ENCODE measurements at regions not wholly inside any gene's neighbourhood (a gene's known extent, or its start where the extent isn't known, plus 50 kb on each side); places are given as distances from the start of the nearest gene placed in this dataset.

DNA sequence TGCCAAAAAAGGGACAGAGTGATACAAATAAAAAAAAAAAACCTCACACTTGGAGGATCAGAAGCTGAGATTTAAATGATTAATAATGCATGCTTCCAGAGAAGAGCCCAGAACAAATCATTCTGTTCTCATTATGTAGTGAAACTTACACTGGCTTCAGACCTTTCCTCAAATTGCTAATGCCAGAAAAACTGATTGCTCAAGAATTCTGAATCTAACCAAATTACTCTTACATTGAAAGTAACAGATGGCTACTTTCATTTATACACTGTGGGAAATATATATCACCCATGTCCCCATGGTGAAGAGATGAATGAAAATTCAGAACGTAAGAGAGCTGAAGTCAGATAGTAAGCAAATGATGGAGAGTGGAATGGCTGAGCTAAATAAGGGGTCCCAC is 85.9 kb upstream of the NSMCE3 start:
- H3K36me3 Mint-ChIP-seq (ENCODE audit: low read depth): no peaks in the 10 kb centered on the region

DNA sequence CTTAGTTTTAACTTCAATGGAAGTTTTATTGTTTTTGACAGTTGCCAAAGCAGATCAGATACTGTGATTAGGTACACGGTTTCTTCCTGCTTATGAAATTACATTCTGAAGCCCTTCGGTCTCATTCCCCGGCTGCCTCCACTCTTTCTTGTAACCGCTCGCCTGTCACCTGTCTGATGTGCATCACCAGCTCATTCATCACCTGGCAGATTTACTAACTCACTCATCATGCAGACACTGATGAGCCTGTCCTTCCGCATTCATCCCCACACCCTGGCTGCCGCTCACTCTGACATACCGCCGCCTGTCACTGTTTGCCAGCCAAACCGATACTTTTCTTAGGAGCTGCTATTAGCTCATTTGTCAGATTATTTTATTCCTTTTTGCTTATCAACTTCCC is 82.8 kb upstream of the NSMCE3 start:
- Mint-ChIP-seq H3K4me1 (ENCODE audit: low read depth) (peaks cover 6% of the 10 kb centered on the region; the same call in 1 of the 2 replicates), H3K27me3 (ENCODE audit: insufficient read depth) (peaks cover 14% of the 10 kb centered on the region), H3K36me3 (ENCODE audit: low read depth) (no peaks in the 10 kb centered on the region), H3K27ac (no peak overlapping the region), H3K9me3 (no peaks in the 10 kb centered on the region), H3K4me3 (no peak overlapping the region)
- TF ChIP-seq, protein P1, sequence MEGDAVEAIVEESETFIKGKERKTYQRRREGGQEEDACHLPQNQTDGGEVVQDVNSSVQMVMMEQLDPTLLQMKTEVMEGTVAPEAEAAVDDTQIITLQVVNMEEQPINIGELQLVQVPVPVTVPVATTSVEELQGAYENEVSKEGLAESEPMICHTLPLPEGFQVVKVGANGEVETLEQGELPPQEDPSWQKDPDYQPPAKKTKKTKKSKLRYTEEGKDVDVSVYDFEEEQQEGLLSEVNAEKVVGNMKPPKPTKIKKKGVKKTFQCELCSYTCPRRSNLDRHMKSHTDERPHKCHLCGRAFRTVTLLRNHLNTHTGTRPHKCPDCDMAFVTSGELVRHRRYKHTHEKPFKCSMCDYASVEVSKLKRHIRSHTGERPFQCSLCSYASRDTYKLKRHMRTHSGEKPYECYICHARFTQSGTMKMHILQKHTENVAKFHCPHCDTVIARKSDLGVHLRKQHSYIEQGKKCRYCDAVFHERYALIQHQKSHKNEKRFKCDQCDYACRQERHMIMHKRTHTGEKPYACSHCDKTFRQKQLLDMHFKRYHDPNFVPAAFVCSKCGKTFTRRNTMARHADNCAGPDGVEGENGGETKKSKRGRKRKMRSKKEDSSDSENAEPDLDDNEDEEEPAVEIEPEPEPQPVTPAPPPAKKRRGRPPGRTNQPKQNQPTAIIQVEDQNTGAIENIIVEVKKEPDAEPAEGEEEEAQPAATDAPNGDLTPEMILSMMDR (IDR thresholded peaks at IDR 0.05): no peak
- DNase-seq: no peak

More for the DNA sequence above, 85.9 kb upstream of the NSMCE3 start:
- no peak for DNase-seq
- Mint-ChIP-seq H3K27me3 (ENCODE audit: insufficient read depth) (peaks cover 5% of the 10 kb centered on the region), H3K4me3 (no peak overlapping the region), H3K9me3 (no peaks in the 10 kb centered on the region), H3K4me1 (ENCODE audit: low read depth) (no peaks in the 10 kb centered on the region), H3K27ac (no peak overlapping the region)
- TF ChIP-seq, protein P1 (IDR thresholded peaks at IDR 0.05): no peak

DNA sequence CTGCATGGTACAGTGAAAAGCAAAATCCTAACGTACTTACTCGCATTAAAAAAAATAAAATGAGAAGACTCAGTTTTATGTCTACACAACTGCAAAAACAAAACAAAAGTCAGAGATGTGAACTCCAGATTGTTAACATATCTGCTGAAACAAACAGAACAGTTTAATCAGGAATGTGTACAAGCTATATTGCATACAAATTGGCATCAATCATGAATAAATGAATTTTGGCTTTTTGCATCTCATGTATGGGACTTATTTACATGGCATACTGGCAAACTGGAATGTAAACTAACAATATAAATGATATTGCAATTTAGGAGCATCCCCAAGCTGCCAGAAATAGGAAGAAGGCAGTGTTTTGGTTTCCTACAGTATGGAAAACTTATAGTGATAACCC is 79.6 kb upstream of the NSMCE3 start:
- TF ChIP-seq, protein P1 (IDR thresholded peaks at IDR 0.05): no peak
- H3K4me3 Mint-ChIP-seq: no peak overlapping the region

DNA sequence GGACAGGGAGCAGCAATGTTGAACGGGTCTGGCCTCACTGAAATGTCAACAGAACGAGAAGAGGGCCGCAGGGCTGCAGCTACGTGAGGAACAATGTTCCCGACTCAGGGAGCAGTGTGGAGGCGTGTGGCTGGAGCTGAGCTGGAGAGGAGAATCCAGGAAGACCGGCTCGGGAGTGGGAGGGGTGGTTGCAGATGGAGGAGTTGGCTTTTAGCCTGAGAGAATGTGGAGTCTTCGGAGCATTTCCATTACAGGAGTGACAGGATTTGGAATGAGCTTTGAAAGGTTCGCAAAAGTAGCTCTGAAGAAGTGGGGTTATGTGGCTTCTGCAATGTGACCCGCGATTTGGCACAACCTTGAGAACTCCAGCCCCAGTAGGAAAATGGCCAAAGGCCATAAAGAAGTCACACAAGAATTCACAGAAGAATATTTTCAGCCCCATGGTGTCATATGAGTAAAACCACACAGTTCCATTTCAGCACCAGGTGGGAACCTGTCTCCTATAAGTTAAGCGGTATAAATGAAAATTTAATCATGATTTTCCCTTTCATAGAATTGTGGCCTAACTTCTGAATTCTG is 78.8 kb upstream of the NSMCE3 start:
- no peak overlapping the region for H3K27ac Mint-ChIP-seq
- H3K4me3 Mint-ChIP-seq: 0 out of 2 replicates have a peak overlapping the region, but pooled peaks have one; percentile 1
- DNase-seq: no peak
- TF ChIP-seq, protein P1 (IDR thresholded peaks at IDR 0.05): no peak
- H3K4me1 Mint-ChIP-seq (ENCODE audit: low read depth): peaks cover 6% of the 10 kb centered on the region; the same call in 1 of the 2 replicates
- H3K9me3 Mint-ChIP-seq: no peaks in the 10 kb centered on the region
- H3K27me3 Mint-ChIP-seq (ENCODE audit: insufficient read depth): peaks cover 11% of the 10 kb centered on the region
- H3K36me3 Mint-ChIP-seq (ENCODE audit: low read depth): no peaks in the 10 kb centered on the region

More for the DNA sequence above, 79.6 kb upstream of the NSMCE3 start:
- H3K27ac Mint-ChIP-seq: no peak overlapping the region
- no peak for DNase-seq
- H3K27me3 Mint-ChIP-seq (ENCODE audit: insufficient read depth): peaks cover 11% of the 10 kb centered on the region
- no peaks in the 10 kb centered on the region for H3K36me3 Mint-ChIP-seq (ENCODE audit: low read depth)
- H3K9me3 Mint-ChIP-seq: no peaks in the 10 kb centered on the region
- H3K4me1 Mint-ChIP-seq (ENCODE audit: low read depth): peaks cover 6% of the 10 kb centered on the region; the same call in 1 of the 2 replicates

DNA sequence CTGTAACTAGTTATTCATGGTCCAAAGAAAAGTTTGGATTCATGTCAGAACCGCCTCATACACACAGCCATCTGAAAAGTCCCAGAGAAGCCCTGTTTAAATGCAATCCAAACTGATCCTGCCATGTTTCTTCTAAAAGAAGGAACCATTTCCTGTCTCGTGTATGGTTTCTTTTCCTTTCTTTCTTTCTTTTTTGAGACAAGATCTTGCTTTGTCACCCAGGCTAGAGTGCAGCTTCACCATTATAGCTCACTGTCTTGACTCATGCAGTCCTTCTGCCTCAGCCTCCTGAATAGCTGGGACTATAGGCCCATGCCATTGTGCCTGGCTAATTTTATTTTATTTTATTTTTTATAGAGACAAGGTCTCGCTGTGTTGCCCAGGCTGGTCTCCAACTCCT is 77.4 kb upstream of the NSMCE3 start:
- Mint-ChIP-seq H3K27ac (no peak overlapping the region), H3K9me3 (no peaks in the 10 kb centered on the region), H3K4me3 (no peak overlapping the region), H3K36me3 (ENCODE audit: low read depth) (no peaks in the 10 kb centered on the region), H3K27me3 (ENCODE audit: insufficient read depth) (peaks cover 11% of the 10 kb centered on the region), H3K4me1 (ENCODE audit: low read depth) (peaks cover 6% of the 10 kb centered on the region; the same call in 1 of the 2 replicates)
- no peak for DNase-seq
- TF ChIP-seq, protein P1 (IDR thresholded peaks at IDR 0.05): no peak

All from HFFc6 (cell line).